ENCODE measurements at regions not wholly inside any gene's neighbourhood (a gene's known extent, or its start where the extent isn't known, plus 50 kb on each side); places are given as distances from the start of the nearest gene placed in this dataset.
"Not testable (repeated sequence)": the region's sequence is repeated elsewhere in the genome, so short reads cannot be mapped to it uniquely, and the experiment has no call there.

GRCh38 chr3:177338697-177339219 lies 141.5 kb upstream of the TBL1XR1 start:
- Histone ChIP-seq H3K4me1 (peaks cover 7 to 82% (median 52%) of the 10 kb centered on the region in 12 donors), H3K27me3 (no peaks in the 10 kb centered on the region), H3K9me3 (no peaks in the 10 kb centered on the region), H3K4me3 (no peak overlapping the region), H3K27ac (peak overlapping the region in 2 of 12 donors; percentile 76 to 85), H3K36me3 (no peaks in the 10 kb centered on the region)
- WGBS, 4 donors: 77 to 88% (median 81%) methylated on average over 3 of the region's 3 CpGs
- ATAC-seq (peak in 3 of 4 donors; percentile 14 to 67 (median 52)), DNase-seq (no peak)
- intact Hi-C loops (cut with DNase I): loop anchor here in 3 of 10 donors (5.0 kb wide), 1 partner anchor 46 kb away; no protein-coding TSS in a partner anchor
- TF ChIP-seq CTCF (IDR thresholded peaks at IDR 0.05) (no peak), POLR2A (IDR thresholded peaks at IDR 0.05) (no peak)

- Histone ChIP-seq H3K27ac (peak overlapping the region in 2 of 12 donors; percentile 76 to 85), H3K4me1 (peaks cover 7 to 81% (median 52%) of the 10 kb centered on the region in 12 donors)
- intact Hi-C loops (cut with DNase I): loop anchor here in 3 of 10 donors (5.0 kb wide), 1 partner anchor 47 kb away; no protein-coding TSS in a partner anchor
- not testable (repeated sequence) for H3K9me3 ChIP-seq, H3K4me3 ChIP-seq, ATAC-seq, H3K36me3 ChIP-seq, DNase-seq, H3K27me3 ChIP-seq
- 65 to 81% (median 66%) methylated on average over 3 of the region's 3 CpGs for WGBS, 4 donors
Observed at GRCh38 chr3:177339220-177339703, 142.0 kb upstream of the TBL1XR1 start.

GRCh38 chr3:177340243-177340830 lies 143.1 kb upstream of the TBL1XR1 start:
- H3K27ac ChIP-seq: no peak overlapping the region
- H3K4me1 ChIP-seq: peaks cover 13 to 80% (median 57%) of the 10 kb centered on the region in 12 donors
- intact Hi-C loops (cut with DNase I): loop anchor here in 1 of 10 donors (10.0 kb wide), 1 partner anchor 984 kb away; no protein-coding TSS in a partner anchor

GRCh38 chr3:177341736-177342419 lies 144.6 kb upstream of the TBL1XR1 start:
- H3K36me3 ChIP-seq: no peaks in the 10 kb centered on the region
- intact Hi-C loops (cut with DNase I): loop anchor here in 1 of 10 donors (10.0 kb wide), 1 partner anchor 983 kb away; no protein-coding TSS in a partner anchor
- peaks cover 16 to 78% (median 60%) of the 10 kb centered on the region in 12 donors for H3K4me1 ChIP-seq
- TF ChIP-seq POLR2A (IDR thresholded peaks at IDR 0.05) (no peak), CTCF (IDR thresholded peaks at IDR 0.05) (no peak)
- 54 to 74% (median 70%) methylated on average over 7 of the region's 7 CpGs for WGBS, 4 donors
- ATAC-seq (no peak), DNase-seq (no peak)
- no peak overlapping the region for H3K4me3 ChIP-seq
- peak overlapping the region in 10 of 12 donors; percentile 2 to 97 (median 76) for H3K27ac ChIP-seq
- no peaks in the 10 kb centered on the region for H3K27me3 ChIP-seq
- no peaks in the 10 kb centered on the region for H3K9me3 ChIP-seq

More at GRCh38 chr3:177340243-177340830, 143.1 kb upstream of the TBL1XR1 start:
- Histone ChIP-seq H3K9me3 (no peaks in the 10 kb centered on the region), H3K4me3 (no peak overlapping the region), H3K36me3 (no peaks in the 10 kb centered on the region), H3K27me3 (no peaks in the 10 kb centered on the region)
- no peak for DNase-seq
- 52 to 71% (median 61%) methylated on average over 2 of the region's 2 CpGs for WGBS, 4 donors
- TF ChIP-seq POLR2A (IDR thresholded peaks at IDR 0.05) (no peak), CTCF (IDR thresholded peaks at IDR 0.05) (no peak)
- ATAC-seq: no peak

All from heart left ventricle (tissue), 16 donors.